ENCODE measurements at regions not wholly inside any gene's neighbourhood (a gene's known extent, or its start where the extent isn't known, plus 50 kb on each side); places are given as distances from the start of the nearest gene placed in this dataset.

DNA sequence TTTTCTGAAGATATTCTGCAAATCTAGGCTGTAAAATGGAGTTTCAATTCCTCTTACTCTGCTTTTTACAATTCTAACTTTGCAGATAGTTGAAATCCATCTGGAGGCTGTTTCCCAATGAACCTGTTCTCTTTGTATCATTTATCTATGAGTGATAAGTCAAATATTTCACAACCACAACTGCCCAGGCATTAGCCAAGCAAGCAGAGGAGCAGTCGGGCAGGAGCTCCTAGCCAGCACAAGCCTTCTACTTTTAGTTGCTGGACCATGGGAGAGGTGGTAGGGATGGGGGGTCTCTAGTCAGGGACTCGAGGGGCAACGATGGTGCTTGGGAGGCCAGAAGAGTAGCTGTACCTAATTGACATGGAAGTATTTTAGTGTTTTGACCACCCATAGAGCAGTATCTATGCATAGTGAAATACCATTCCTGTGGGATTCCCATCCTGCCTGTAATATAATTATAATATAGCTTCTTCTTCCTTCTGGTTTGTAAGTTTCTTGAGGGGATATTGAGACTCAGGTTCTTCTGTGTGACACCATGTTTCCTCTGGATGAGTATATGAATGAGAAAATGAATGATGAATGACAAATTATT lies 353.5 kb upstream of the IL12A start:
- no peak for TF ChIP-seq CTCF (IDR thresholded peaks at IDR 0.05)
- TF ChIP-seq POLR2A (IDR thresholded peaks at IDR 0.05), result no peak

Data from adrenal gland (tissue), 5 donors.